Parathyroid adenoma (tissue), 2 donors: ENCODE measurements at regions not wholly inside any gene's neighbourhood (a gene's known extent, or its start where the extent isn't known, plus 50 kb on each side); places are given as distances from the start of the nearest gene placed in this dataset.
"Not testable (repeated sequence)": the region's sequence is repeated elsewhere in the genome, so short reads cannot be mapped to it uniquely, and the experiment has no call there.

Source experiments
- H2AFZ ChIP-seq: fragments of 300-600 bp; sonication (generic); one replicate; pipeline ENCODE4 v1.7.0; 2017; ENCODE audit warnings: antibody characterized with exemption, mild to moderate bottlenecking
- H3K27ac ChIP-seq: fragments of 300-600 bp; sonication (generic); one replicate; pipeline ENCODE4 v1.7.0; 2017
- H3K27me3 ChIP-seq: fragments of 300-600 bp; sonication (generic); one replicate; pipeline ENCODE4 v1.7.0; 2017; ENCODE audit warnings: low read length; ENCODE audit not compliant: control insufficient read depth, insufficient read depth
- H3K36me3 ChIP-seq: fragments of 300-600 bp; sonication (generic); one replicate; pipeline ENCODE4 v1.7.0; 2017; ENCODE audit warnings: low read length; ENCODE audit not compliant: control insufficient read depth, insufficient read depth
- H3K4me1 ChIP-seq: fragments of 300-600 bp; sonication (generic); one replicate; pipeline ENCODE4 v1.7.0; 2017; ENCODE audit warnings: control low read depth
- H3K4me2 ChIP-seq: fragments of 300-600 bp; sonication (generic); one replicate; pipeline ENCODE4 v1.7.0; 2017; ENCODE audit warnings: low read length
- H3K4me3 ChIP-seq: fragments of 300-600 bp; sonication (generic); one replicate; pipeline ENCODE4 v1.7.0; 2017; ENCODE audit warnings: low read depth, low read length
- H3K79me2 ChIP-seq: fragments of 300-600 bp; sonication (generic); one replicate; pipeline ENCODE4 v1.7.0; 2017; ENCODE audit warnings: control low read depth
- H3K9ac ChIP-seq: fragments of 300-600 bp; sonication (generic); one replicate; pipeline ENCODE4 v1.7.0; 2017; ENCODE audit warnings: mild to moderate bottlenecking
- H3K9me3 ChIP-seq: fragments of 300-600 bp; sonication (generic); one replicate; pipeline ENCODE4 v1.7.0; 2017; ENCODE audit warnings: low read length; ENCODE audit not compliant: control insufficient read depth
- TF ChIP-seq, protein P1 (sequence below): fragments of 300-600 bp; sonication (generic); IDR thresholded peaks from one replicate; pipeline ENCODE4 v1.7.0; 2017; ENCODE audit warnings: antibody characterized with exemption, mild to moderate bottlenecking
- donor health status: primary hyperparathyroidism.

DNA sequence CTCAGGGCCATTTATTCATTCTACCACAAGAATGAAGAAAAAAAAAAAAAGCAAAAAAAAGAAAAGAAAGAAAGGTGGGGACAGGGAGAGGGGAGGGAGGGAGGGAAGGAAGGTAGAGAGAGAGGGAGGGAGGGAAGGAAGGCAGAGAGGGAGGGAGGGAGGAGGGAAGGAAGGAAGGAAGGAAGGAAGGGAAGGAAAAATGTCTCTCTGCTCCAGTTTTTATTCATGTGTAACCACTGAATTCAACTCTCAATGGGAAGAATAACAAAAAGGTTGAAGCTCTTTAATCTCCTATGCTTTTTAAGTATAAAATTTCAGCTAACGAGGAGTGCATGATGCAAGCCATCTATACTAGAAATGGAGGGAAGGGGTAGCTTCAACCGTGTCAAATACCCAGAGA, 287.3 kb downstream of the MREG start:
- Histone ChIP-seq H3K27ac (no peak overlapping the region), H3K4me3 (no peak overlapping the region), H3K9ac (no peak overlapping the region), H3K36me3 (no peaks in the 10 kb centered on the region), H3K9me3 (no peaks in the 10 kb centered on the region), H3K4me1 (no peaks in the 10 kb centered on the region), H3K27me3 (no peaks in the 10 kb centered on the region), H3K4me2 (no peak overlapping the region), H2AFZ (no peak overlapping the region), H3K79me2 (no peaks in the 10 kb centered on the region)
- TF ChIP-seq, protein P1, sequence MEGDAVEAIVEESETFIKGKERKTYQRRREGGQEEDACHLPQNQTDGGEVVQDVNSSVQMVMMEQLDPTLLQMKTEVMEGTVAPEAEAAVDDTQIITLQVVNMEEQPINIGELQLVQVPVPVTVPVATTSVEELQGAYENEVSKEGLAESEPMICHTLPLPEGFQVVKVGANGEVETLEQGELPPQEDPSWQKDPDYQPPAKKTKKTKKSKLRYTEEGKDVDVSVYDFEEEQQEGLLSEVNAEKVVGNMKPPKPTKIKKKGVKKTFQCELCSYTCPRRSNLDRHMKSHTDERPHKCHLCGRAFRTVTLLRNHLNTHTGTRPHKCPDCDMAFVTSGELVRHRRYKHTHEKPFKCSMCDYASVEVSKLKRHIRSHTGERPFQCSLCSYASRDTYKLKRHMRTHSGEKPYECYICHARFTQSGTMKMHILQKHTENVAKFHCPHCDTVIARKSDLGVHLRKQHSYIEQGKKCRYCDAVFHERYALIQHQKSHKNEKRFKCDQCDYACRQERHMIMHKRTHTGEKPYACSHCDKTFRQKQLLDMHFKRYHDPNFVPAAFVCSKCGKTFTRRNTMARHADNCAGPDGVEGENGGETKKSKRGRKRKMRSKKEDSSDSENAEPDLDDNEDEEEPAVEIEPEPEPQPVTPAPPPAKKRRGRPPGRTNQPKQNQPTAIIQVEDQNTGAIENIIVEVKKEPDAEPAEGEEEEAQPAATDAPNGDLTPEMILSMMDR, result no peak

DNA sequence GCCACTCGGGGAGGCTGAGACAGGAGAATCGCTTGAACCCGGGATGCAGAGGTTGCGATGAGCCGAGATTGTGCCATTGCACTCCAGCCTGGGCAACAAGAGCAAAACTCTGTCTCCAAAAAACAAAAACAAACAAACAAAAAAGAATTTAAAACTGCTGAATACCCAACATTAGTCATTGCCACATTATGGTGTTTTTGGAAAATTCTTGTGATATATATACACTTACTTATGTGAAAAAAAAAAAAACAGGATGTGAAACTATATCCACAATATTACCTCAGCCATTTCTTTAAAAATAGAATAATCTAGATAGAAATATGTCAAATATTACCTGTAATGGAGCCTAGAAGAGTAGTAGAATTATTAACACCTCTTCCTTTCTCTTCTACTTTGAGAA, 288.3 kb upstream of the FN1 start:
- Histone ChIP-seq H3K9me3 (no peaks in the 10 kb centered on the region), H3K4me2 (no peak overlapping the region), H2AFZ (no peak overlapping the region), H3K36me3 (no peaks in the 10 kb centered on the region), H3K9ac (no peak overlapping the region), H3K4me3 (no peak overlapping the region), H3K27me3 (no peaks in the 10 kb centered on the region), H3K79me2 (no peaks in the 10 kb centered on the region), H3K4me1 (peaks cover 2% of the 10 kb centered on the region), H3K27ac (no peak overlapping the region)
- TF ChIP-seq, protein P1, result no peak

DNA sequence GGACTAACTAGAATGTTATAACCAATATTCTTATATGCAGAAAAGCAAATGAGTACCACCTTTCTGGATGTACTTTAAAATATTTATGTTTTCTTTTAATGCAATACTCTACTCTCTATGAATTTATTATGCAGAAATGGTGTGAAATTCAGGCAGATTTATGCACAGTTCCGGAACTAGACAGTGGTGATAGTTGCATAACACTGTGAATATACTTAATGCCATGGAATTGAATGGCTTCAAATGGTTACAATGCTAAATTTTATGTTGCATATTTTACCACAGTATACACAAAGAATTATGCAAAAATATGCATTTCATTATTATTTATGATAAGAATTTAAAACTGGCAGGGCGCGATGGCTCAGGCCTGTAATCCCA, 287.8 kb upstream of the FN1 start:
- no peak overlapping the region for H3K4me3 ChIP-seq
- TF ChIP-seq, protein P1, result no peak
- H3K4me2 ChIP-seq, result no peak overlapping the region
- no peak overlapping the region for H3K9ac ChIP-seq
- H3K4me1 ChIP-seq, result peaks cover 7% of the 10 kb centered on the region
- H3K9me3 ChIP-seq, result no peaks in the 10 kb centered on the region
- no peak overlapping the region for H3K27ac ChIP-seq
- H2AFZ ChIP-seq, result no peak overlapping the region
- no peaks in the 10 kb centered on the region for H3K79me2 ChIP-seq
- H3K27me3 ChIP-seq, result no peaks in the 10 kb centered on the region
- H3K36me3 ChIP-seq, result no peaks in the 10 kb centered on the region

DNA sequence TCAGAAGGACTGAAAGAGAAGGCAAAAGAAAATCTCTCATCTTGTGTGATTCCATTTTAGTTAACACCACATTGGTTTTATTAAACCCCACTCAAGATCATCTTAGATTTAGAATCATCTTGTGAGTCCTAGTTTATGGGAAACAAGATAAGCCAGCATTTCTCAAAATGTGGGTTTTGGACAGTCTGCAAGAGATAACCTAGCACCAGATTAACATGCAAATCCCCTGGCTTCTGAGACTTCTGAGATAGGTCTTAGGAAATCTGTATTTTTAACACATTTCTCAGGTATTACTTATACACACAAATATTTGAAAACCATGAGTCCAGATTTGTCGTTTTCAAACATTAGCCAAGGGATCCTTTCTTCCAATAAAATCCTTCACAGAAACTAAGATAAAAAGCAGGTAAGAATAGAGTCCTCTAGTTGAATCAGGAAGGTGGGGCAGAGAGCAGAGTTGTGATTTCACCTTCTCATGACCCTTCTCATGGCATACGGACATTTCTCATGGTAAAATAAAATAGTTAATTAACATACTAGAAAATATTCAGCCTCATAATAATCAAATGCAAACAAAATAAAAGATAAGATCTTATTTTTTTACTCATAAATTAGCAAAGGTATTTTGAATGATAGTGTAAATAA, 287.2 kb upstream of the FN1 start:
- TF ChIP-seq, protein P1, result no peak
- H3K9ac ChIP-seq, result no peak overlapping the region
- H3K27me3 ChIP-seq, result no peaks in the 10 kb centered on the region
- no peak overlapping the region for H2AFZ ChIP-seq
- H3K9me3 ChIP-seq, result no peaks in the 10 kb centered on the region
- H3K4me3 ChIP-seq, result no peak overlapping the region
- H3K4me2 ChIP-seq, result no peak overlapping the region
- H3K36me3 ChIP-seq, result no peaks in the 10 kb centered on the region
- H3K27ac ChIP-seq, result no peak overlapping the region
- no peaks in the 10 kb centered on the region for H3K79me2 ChIP-seq
- peaks cover 10% of the 10 kb centered on the region for H3K4me1 ChIP-seq

DNA sequence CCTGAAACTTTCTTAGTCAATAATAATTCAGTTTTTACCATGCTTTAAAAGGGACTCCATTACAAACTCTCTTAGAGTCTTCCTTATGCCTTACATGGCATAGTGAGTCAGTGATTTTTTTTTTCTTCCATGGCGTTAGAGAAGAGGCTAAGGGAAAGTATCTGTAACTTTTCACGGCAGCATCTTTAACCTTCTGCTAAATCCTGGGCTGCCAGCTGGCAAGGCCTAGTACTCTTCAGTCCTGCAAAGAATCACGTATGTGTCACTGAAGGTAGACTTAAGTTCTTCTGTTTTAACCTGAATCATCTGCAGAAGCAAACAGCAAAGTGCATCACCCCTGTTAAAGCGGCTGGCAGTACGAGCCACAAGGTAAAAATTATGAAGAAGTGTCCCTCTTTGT, 286.3 kb upstream of the FN1 start:
- Histone ChIP-seq H3K4me1 (peaks cover 15% of the 10 kb centered on the region), H3K9me3 (no peaks in the 10 kb centered on the region), H3K27ac (no peak overlapping the region), H2AFZ (no peak overlapping the region), H3K4me3 (no peak overlapping the region), H3K36me3 (no peaks in the 10 kb centered on the region), H3K27me3 (no peaks in the 10 kb centered on the region), H3K9ac (no peak overlapping the region), H3K4me2 (no peak overlapping the region), H3K79me2 (no peaks in the 10 kb centered on the region)
- TF ChIP-seq, protein P1, result no peak

DNA sequence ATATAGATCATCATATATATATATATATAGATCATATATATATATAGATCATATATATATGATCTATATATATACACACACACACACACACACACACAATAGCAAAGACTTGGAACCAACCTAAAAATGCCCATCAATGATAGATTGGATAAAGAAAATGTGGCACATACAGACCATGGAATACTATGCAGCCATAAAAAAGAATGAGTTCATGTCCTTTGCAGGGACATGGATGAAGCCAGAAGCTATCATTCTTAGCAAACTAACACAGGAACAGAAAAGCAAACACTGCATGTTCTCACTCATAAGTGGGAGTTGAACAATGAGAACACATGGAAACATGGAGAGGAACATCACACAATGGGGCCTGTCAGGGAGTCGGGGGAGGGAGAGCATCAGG, 285.6 kb upstream of the FN1 start:
- not testable (repeated sequence) for H2AFZ ChIP-seq, H3K4me3 ChIP-seq, H3K36me3 ChIP-seq, H3K27me3 ChIP-seq, H3K9me3 ChIP-seq, H3K9ac ChIP-seq, H3K27ac ChIP-seq, H3K79me2 ChIP-seq, H3K4me2 ChIP-seq
- H3K4me1 ChIP-seq, result peaks cover 15% of the 10 kb centered on the region
